Endothelial cell of umbilical vein (primary cell): ENCODE measurements at regions not wholly inside any gene's neighbourhood (a gene's known extent, or its start where the extent isn't known, plus 50 kb on each side); places are given as distances from the start of the nearest gene placed in this dataset.

ENCODE experiments used
- BruUV-seq: library from RNA; stranded (reverse); fragments of 400-500 nt; replicated peaks from 2 replicates; lab custom pipeline; 2021; lab: Mats Ljungman, UMichigan
- CTCF ChIA-PET: fragments of 300-600, 350-600 bp; sonication (Branson Sonifier 250); formaldehyde crosslinking; loops from one replicate; lab custom pipeline; 2021; ENCODE audit warnings: antibody characterized with exemption, inconsistent platforms; lab: Charles Lee
- POLR2A ChIA-PET: fragments of 300-600, 350-600 bp; sonication (Branson Sonifier 250); formaldehyde crosslinking; loops from one replicate; lab custom pipeline; 2021; ENCODE audit warnings: antibody characterized with exemption, inconsistent platforms; lab: Charles Lee
- DNase-seq: peaks from one replicate; pipeline ENCODE4 v3.0.0-alpha.2; 2011; ENCODE audit warnings: low read depth, low spot score
- FAIRE-seq: peaks from 2 replicates; lab custom pipeline; 2011; peaks lifted over from hg19 to GRCh38; lab: Jason Lieb, UNC
- H2AFZ ChIP-seq: 2 replicates; pipeline ENCODE4 v1.6.0; 2012; ENCODE audit warnings: low read depth, low read length, control low read depth, inconsistent platforms
- H3K27ac ChIP-seq: 2 replicates; pipeline ENCODE4 v1.5.1; 2011; ENCODE audit warnings: low read depth, mild to moderate bottlenecking, control low read depth, low read length, moderate library complexity; ENCODE audit not compliant: insufficient read depth
- H3K27me3 ChIP-seq, 2 experiments: 2 replicates each; pipeline versions ENCODE4 v1.6.0 to v1.6.1; 2011; ENCODE audit warnings: low read length in 2 of 2, mixed read lengths in 1 of 2; ENCODE audit not compliant: control insufficient read depth in 2 of 2, insufficient read depth in 2 of 2
- H3K36me3 ChIP-seq, 2 experiments: 2 replicates in 1 of 2; 3 replicates in 1 of 2; pipeline ENCODE4 v1.5.1; 2011; ENCODE audit warnings: low read length in 2 of 2, mild to moderate bottlenecking in 1 of 2, moderate library complexity in 1 of 2; ENCODE audit not compliant: control insufficient read depth in 2 of 2, insufficient read depth in 2 of 2; ENCODE audit errors: extremely low read depth in 1 of 2
- H3K4me1 ChIP-seq: 3 replicates; pipeline ENCODE4 v1.5.1; 2011; ENCODE audit warnings: mild to moderate bottlenecking, low read length; ENCODE audit not compliant: control insufficient read depth, insufficient read depth; ENCODE audit errors: extremely low read depth
- H3K4me2 ChIP-seq: 2 replicates; pipeline ENCODE4 v1.6.1; 2011; ENCODE audit warnings: low read length, control low read depth, mixed read lengths; ENCODE audit not compliant: insufficient read depth
- H3K4me3 ChIP-seq, 3 experiments: fragments of 200-600 bp in 1 of 3; sonication (generic), shearing (Covaris generic) in 1 of 3; replicated peaks in 1 of 3; 2 replicates each; pipeline ENCODE4 v1.5.1; 2011 to 2016; ENCODE audit warnings: control low read depth in 3 of 3, low read length in 3 of 3, mild to moderate bottlenecking in 2 of 3, inconsistent platforms in 1 of 3, low read depth in 1 of 3, moderate library complexity in 1 of 3; ENCODE audit not compliant: insufficient read depth in 1 of 3
- H3K79me2 ChIP-seq: 2 replicates; pipeline ENCODE4 v1.6.0; 2012; ENCODE audit warnings: low read length, inconsistent platforms; ENCODE audit not compliant: control insufficient read depth, insufficient read depth
- H3K9ac ChIP-seq: replicated peaks from 2 replicates; pipeline ENCODE3; 2011; ENCODE audit warnings: low read length, control low read depth; ENCODE audit not compliant: insufficient read depth; ENCODE audit errors: extremely low read depth
- H3K9me1 ChIP-seq: replicated peaks from 3 replicates; pipeline ENCODE4 v1.6.0; 2011; ENCODE audit warnings: mild to moderate bottlenecking, low read length; ENCODE audit not compliant: control insufficient read depth, insufficient read depth; ENCODE audit errors: extremely low read depth
- H3K9me3 ChIP-seq: replicated peaks from 2 replicates; pipeline ENCODE4 v1.5.1; 2012; ENCODE audit warnings: low read length, inconsistent platforms; ENCODE audit not compliant: control insufficient read depth, insufficient read depth
- H4K20me1 ChIP-seq: replicated peaks from 2 replicates; pipeline ENCODE3; 2011; ENCODE audit warnings: mild to moderate bottlenecking, low read length; ENCODE audit not compliant: control insufficient read depth, insufficient read depth; ENCODE audit errors: extremely low read depth
- CTCF ChIP-seq, 2 donors: IDR thresholded peaks; 1 replicate in 1 of 2; 2 replicates in 1 of 2; pipeline ENCODE4 v1.5.1; 2011; ENCODE audit warnings: low read length in 2 of 2, mild to moderate bottlenecking in 2 of 2, moderate library complexity in 2 of 2, control low read depth in 1 of 2, inconsistent platforms in 1 of 2, low read depth in 1 of 2; ENCODE audit not compliant: insufficient read depth in 1 of 2; ENCODE audit errors: extremely low read depth in 1 of 2
- EZH2 ChIP-seq: IDR thresholded peaks from 2 replicates; pipeline ENCODE4 v1.6.1; 2012; ENCODE audit warnings: borderline replicate concordance, low read depth, mild to moderate bottlenecking, moderate library complexity, low read length, inconsistent platforms; ENCODE audit not compliant: severe bottlenecking
- FOS ChIP-seq: IDR thresholded peaks from 2 replicates; pipeline ENCODE4 v1.6.1; 2011; ENCODE audit warnings: mild to moderate bottlenecking, low read length, moderate library complexity, borderline replicate concordance; ENCODE audit not compliant: insufficient read depth
- GATA2 ChIP-seq: IDR thresholded peaks from 2 replicates; pipeline ENCODE4 v1.7.0; 2011; ENCODE audit warnings: low read depth, mild to moderate bottlenecking, moderate library complexity, mixed read lengths, low read length; ENCODE audit not compliant: insufficient read length, insufficient read depth
- JUN ChIP-seq: IDR thresholded peaks from 2 replicates; pipeline ENCODE4 v1.6.1; 2011; ENCODE audit warnings: borderline replicate concordance, low read depth; ENCODE audit not compliant: insufficient read length, insufficient read depth
- MAX ChIP-seq: IDR thresholded peaks from 2 replicates; pipeline ENCODE4 v1.6.1; 2011; ENCODE audit not compliant: insufficient read depth, insufficient read length
- MYC ChIP-seq: IDR thresholded peaks from one replicate; pipeline ENCODE4 v1.6.1; 2011; ENCODE audit warnings: mild to moderate bottlenecking, low read depth, low read length
- POLR2A ChIP-seq: IDR thresholded peaks from 2 replicates; pipeline ENCODE4 v1.6.1; 2012; ENCODE audit warnings: low read depth, mild to moderate bottlenecking, control low read depth, low read length
- POLR2AphosphoS5 ChIP-seq: IDR thresholded peaks from 2 replicates; pipeline ENCODE4 v1.6.1; 2012; ENCODE audit warnings: low read depth, mild to moderate bottlenecking, control low read depth, low read length, moderate library complexity; ENCODE audit not compliant: insufficient read depth
- dilution Hi-C: fragments of 300-500 bp; cut with MboI; formaldehyde crosslinking; loops from one replicate; pipeline ENCODE4 v1.15.0; 2019; ENCODE audit warnings: low sequenced_read_pairs; ENCODE audit not compliant: extremely low pct_ligation_motif_present
- intact Hi-C: fragments of 100-400 bp; cut with micrococcal nuclease; formaldehyde crosslinking; loops from one replicate; pipeline ENCODE4 v1.10.0; 2022

GRCh38 chr4:152065545-152065944 is 304.7 kb upstream of the GATB start:
- H3K9me3 ChIP-seq: no peaks in the 10 kb centered on the region
- intact Hi-C loops: no loop called here
- no peaks in the 10 kb centered on the region for H3K9me1 ChIP-seq
- no peak for FAIRE-seq
- H3K9ac ChIP-seq: no peak overlapping the region
- TF ChIP-seq POLR2AphosphoS5 (no peak), POLR2A (no peak), MYC (no peak), EZH2 (no peak), JUN (no peak), GATA2 (no peak), MAX (no peak)
- H3K27ac ChIP-seq: no peak overlapping the region
- H3K4me1 ChIP-seq: no peaks in the 10 kb centered on the region
- POLR2A ChIA-PET: no interaction called here
- no peak for DNase-seq
- dilution Hi-C loops: no loop called here
- no peaks in the 10 kb centered on the region for H4K20me1 ChIP-seq
- CTCF ChIA-PET: interaction anchor here (0.7 kb wide), 1 partner anchor 20 kb away, joined by 4 read pairs; no protein-coding TSS in a partner anchor
- no peaks in the 10 kb centered on the region for H3K36me3 ChIP-seq
- no peaks in the 10 kb centered on the region for H3K79me2 ChIP-seq
- peaks cover 0 to 4% of the 10 kb centered on the region in 2 experiments for H3K27me3 ChIP-seq
- H3K4me3 ChIP-seq: no peak overlapping the region
- no TSS peak for BruUV-seq
- H3K4me2 ChIP-seq: no peak overlapping the region
- H2AFZ ChIP-seq: no peak overlapping the region

- no peak overlapping the region for H3K4me2 ChIP-seq
- no peaks in the 10 kb centered on the region for H3K9me1 ChIP-seq
- POLR2A ChIA-PET: no interaction called here
- no peaks in the 10 kb centered on the region for H3K79me2 ChIP-seq
- no peaks in the 10 kb centered on the region for H3K9me3 ChIP-seq
- TF ChIP-seq JUN (no peak), CTCF (IDR thresholded peaks at IDR 0.05; ENCODE audit: extremely low read depth in 1 of 2, insufficient read depth in 1 of 2, low read depth in 1 of 2, low read length in 2 of 2) (no peak), EZH2 (no peak), POLR2A (no peak), MYC (no peak), GATA2 (no peak), FOS (no peak), MAX (no peak), POLR2AphosphoS5 (no peak)
- DNase-seq: no peak
- H2AFZ ChIP-seq: no peak overlapping the region
- FAIRE-seq: no peak
- CTCF ChIA-PET: interaction anchor here (0.7 to 1.3 kb wide), 2 partner anchors 13 to 19 kb away, joined by 3 to 4 read pairs; no protein-coding TSS in a partner anchor
- BruUV-seq: no TSS peak
- no peak overlapping the region for H3K27ac ChIP-seq
- peaks cover 0 to 4% of the 10 kb centered on the region in 2 experiments for H3K27me3 ChIP-seq
- intact Hi-C loops: no loop called here
- no peak overlapping the region for H3K4me3 ChIP-seq
- H3K4me1 ChIP-seq: no peaks in the 10 kb centered on the region
- H3K36me3 ChIP-seq: no peaks in the 10 kb centered on the region
- H4K20me1 ChIP-seq: no peaks in the 10 kb centered on the region
- no peak overlapping the region for H3K9ac ChIP-seq
- dilution Hi-C loops: no loop called here
These were observed 303.9 kb upstream of the GATB start for GRCh38 chr4:152064753-152065152.
